HG02970 (cell line): ENCODE measurements at regions not wholly inside any gene's neighbourhood (a gene's known extent, or its start where the extent isn't known, plus 50 kb on each side); places are given as distances from the start of the nearest gene placed in this dataset.

Experiments used
- ATAC-seq: cut with Tn5 transposase; IDR thresholded peaks from one replicate; pipeline ENCODE4 v1.9.1; 2021; ENCODE audit warnings: mild to moderate bottlenecking, moderate library complexity, moderate number of reproducible peaks; ENCODE audit not compliant: unreplicated experiment, low FRiP score

- no peak for ATAC-seq
Observed at GRCh38 chr11:106398502-106399075, 321.1 kb downstream of the AASDHPPT start.

DNA sequence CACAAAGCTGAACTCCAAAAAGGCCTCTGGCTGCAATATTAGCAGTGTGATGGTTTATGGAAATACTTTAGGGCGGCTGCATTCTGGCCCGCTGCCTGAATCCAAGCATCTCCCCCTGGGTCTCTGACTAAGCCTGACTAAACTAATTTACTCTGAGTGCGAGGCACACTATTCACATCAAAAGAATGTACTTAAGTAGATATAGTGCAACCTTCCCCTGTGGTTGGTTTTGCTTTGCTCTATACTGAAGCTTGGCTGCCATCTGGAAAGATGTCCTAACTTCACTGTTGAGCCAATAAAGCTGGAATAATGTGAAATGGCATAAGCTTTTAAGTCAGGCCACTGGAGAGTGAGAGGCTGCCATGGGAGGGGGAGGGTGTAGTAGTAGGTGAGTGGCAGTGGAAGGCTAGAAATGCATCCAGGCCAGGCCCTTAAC is 321.6 kb downstream of the AASDHPPT start:
- ATAC-seq = no peak

GRCh38 chr11:106399624-106400023 is 322.2 kb downstream of the AASDHPPT start:
- no peak for ATAC-seq

DNA sequence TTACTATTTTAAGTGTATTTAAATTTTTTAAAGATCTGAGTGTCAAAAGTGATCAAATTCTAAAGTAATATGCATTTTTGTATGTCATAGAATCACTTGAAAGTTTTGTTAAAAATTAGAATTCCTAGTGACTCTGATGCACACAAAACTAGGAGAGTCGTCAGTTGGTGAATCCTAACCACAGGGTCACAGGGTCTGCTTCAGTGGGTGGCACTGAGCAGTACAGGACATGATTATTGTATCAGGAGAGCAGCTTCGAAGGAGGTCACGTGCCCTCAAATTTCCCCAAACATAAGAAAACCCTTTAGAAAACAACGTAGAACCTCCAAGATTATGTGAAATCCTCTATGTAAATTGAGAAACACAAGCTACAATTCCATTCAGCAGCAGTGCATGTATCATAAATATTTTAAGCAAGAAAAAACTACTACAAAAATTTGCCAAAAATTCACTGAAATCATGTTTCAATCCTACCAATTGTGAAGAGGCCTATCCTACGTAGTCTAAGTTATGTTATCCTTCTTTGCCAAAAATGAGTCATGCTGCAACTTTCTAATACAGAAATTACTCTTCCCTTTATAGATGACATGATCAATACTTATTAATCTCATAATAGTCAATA is 323.6 kb downstream of the AASDHPPT start:
- ATAC-seq = no peak

DNA sequence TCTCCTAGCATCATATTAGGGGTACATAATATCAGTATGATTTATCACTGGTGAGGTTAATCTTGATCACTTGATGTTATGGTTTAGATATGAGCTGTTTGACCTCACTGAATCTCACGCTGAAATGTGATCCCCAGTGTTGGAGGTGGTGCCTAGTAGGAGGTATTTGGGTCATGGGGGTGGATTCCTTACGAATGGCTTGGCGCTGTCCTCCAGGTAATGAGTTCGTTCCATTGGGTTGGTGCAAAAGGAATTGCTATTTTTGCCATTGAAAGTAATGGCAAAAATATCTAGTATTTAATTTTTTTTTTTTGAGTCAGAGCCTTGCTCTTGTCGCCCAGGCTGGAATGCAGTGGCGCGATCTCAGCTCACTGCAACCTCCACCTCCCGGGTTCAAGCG is 326.3 kb downstream of the AASDHPPT start:
- no peak for ATAC-seq

- ATAC-seq = no peak
Observed at GRCh38 chr11:106409222-106409621, 331.8 kb downstream of the AASDHPPT start.

- ATAC-seq = no peak
Observed at GRCh38 chr11:106409671-106410070, 332.2 kb downstream of the AASDHPPT start.

DNA sequence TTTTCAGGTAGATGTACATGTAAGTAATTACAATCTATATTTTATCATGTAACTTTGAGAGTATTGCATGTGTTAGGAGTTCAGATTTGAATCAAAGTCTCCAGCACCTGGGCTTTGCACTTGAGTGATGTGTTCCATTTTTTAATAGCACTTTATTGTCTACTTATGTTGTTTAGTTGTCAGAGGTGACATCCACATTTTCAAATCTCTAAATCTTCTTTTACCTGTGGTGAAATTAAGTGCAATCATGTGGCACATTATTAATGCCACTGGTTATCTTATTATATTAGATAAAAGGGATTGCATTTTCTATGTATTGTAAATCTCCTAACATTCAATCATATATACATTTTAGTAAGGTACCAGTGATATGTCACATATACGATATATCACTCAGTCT is 333.4 kb downstream of the AASDHPPT start:
- ATAC-seq = no peak

DNA sequence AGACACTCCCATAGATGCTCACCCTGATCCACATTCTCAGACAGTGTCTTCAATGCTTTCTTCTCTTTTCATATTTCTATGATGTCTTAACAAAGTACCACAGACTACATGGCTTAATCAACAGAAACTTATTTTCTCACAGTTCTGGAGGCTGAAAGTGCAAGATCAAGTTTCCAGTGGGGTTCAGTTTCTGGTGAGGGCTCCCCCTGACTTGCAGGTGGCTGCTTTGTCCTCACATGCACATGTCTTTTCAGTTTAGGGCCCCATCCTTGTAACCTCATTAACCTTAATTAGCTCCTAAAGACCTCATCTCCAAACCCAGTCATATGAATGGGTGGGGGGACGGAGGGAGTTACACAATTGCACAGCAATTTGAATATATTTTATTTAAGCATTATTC is 335.8 kb downstream of the AASDHPPT start:
- ATAC-seq = no peak

- no peak for ATAC-seq
Observed at GRCh38 chr11:106415510-106415909, 338.0 kb downstream of the AASDHPPT start.

- no peak for ATAC-seq
Observed at GRCh38 chr11:106418791-106419190, 341.3 kb downstream of the AASDHPPT start.

DNA sequence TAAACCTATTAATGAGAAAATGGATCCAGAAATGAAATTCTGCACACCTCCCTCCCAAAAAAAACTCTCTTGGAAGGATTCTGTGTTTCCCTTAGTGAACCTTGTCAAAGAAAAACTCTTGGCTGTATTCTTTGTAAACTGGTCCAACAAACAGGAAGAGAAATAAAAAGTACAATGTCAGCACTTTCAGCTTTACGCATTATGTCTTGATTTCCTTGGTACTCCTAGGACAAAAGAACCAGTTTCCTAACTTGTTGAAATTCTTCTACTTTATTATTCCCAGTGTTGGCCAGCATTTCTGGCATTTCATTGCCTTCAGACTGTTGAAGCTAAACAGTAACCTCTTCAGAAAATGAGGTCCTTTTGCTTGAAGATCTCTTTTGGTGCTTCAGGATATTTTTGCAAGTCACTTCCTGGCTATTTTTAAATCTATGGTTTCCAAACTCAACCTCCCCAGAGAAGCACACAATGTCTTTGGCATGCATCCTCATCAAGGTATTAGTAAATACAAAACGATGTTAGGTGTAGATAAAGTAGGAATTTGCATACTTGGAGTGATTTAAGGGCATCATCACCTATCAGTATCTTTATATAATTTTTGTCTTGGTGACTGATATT is 342.7 kb downstream of the AASDHPPT start:
- no peak for ATAC-seq

GRCh38 chr11:106420686-106421085 is 343.2 kb downstream of the AASDHPPT start:
- ATAC-seq = no peak

GRCh38 chr11:106421676-106422292 is 344.3 kb downstream of the AASDHPPT start:
- no peak for ATAC-seq

- ATAC-seq = no peak
Observed at GRCh38 chr11:106422583-106422982, 345.1 kb downstream of the AASDHPPT start.

DNA sequence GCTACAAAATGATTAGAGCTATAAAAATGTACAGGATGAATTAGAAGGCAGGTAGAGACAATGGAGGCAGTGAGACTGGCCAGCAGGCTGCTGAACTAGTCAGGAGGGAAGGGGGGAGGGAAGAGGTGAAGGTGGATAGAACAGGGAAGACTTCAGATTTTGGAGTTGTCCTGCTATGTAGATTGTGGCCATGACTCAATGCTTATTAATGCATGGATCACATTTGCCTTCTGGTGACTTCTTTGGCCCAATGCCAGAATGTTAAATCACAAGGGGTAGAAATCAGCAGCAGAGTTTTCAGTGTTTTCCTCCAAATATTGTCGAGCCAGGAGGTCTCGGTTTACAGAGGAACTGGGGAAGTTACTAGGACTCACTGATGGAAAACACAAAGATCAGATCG is 346.6 kb downstream of the AASDHPPT start:
- no peak for ATAC-seq

DNA sequence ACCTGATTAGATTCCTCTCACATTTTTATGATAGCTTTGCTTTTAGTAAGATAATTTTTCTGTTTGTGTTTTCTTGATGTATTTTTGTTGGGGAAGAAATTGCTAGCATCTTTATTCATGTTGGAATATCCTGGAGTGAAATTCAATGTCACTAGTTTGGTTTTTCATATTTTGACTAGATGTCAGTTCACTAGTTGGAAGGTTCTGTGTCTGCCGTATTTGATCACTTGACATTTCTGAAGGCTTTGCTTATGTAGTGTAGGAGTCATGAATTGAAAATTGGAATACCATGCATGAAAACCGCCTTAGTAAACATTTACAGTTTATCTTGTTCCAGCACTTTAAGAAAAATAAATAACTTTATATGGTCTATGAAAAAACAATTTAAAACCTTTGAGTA is 348.4 kb downstream of the AASDHPPT start:
- ATAC-seq = no peak

GRCh38 chr11:106426696-106427095 is 349.2 kb downstream of the AASDHPPT start:
- ATAC-seq = no peak

DNA sequence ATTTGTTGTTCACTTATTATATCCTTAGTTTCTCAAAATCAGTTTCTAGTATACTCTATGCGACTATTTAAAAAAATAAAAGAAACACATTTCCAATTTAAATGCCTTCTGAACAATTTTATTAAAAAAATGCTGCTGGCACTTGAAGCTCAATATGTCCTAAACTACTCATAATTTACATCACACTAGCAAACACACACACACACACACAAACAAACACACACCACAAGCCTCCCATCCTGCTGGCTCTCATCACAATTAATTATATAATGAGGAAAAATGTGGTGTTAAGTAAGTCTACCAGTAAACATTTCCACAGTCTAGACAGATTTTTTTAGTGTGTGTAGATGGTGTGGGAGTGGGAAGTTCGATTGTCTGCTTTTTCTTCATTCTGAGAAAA is 350.3 kb downstream of the AASDHPPT start:
- no peak for ATAC-seq

DNA sequence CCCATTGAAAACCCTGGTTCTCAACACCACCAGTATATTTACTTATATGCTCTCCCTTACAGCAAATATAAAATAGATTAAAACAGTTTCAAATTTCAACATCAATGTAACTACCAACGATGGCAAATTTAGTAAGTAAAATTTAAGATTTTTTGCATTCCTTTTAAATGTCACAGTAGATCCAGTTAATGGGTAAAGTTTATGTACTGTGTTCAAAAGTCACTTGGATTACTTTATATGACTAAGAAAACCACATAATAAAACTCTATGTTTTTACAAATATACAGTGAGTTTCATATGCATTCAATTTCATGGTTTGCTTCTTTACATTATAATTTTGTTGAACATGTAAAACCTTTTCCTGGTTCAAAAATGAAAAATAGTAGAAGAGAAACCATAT is 364.6 kb downstream of the AASDHPPT start:
- no peak for ATAC-seq

GRCh38 chr11:106446302-106446701 is 368.8 kb downstream of the AASDHPPT start:
- no peak for ATAC-seq

GRCh38 chr11:106446955-106447354 is 369.5 kb downstream of the AASDHPPT start:
- no peak for ATAC-seq
